Liver (tissue), 8 donors: ENCODE measurements at regions not wholly inside any gene's neighbourhood (a gene's known extent, or its start where the extent isn't known, plus 50 kb on each side); places are given as distances from the start of the nearest gene placed in this dataset.

Source experiments
- DNase-seq: peaks from one replicate; pipeline ENCODE4 v3.0.0-alpha.2; 2017; ENCODE audit warnings: low spot score
- H3K27ac ChIP-seq, 2 donors: one replicate each; pipeline ENCODE4 v1.7.0; 2013; ENCODE audit warnings: inconsistent platforms in 2 of 2, low read length in 2 of 2, control low read depth in 1 of 2, low read depth in 1 of 2, mild to moderate bottlenecking in 1 of 2
- H3K27me3 ChIP-seq, 4 donors: one replicate each; pipeline versions ENCODE4 v1.6.1 to v1.7.0; 2013; ENCODE audit warnings: low read length in 3 of 4, inconsistent platforms in 1 of 4, mild to moderate bottlenecking in 1 of 4, moderate library complexity in 1 of 4; ENCODE audit not compliant: control insufficient read depth in 4 of 4, insufficient read depth in 4 of 4
- H3K36me3 ChIP-seq, 4 donors: one replicate each; pipeline versions ENCODE4 v1.6.1 to v1.7.0; 2013; ENCODE audit warnings: low read length in 3 of 4, mild to moderate bottlenecking in 3 of 4, low read depth in 1 of 4, moderate library complexity in 1 of 4; ENCODE audit not compliant: control insufficient read depth in 4 of 4, insufficient read depth in 3 of 4
- H3K4me1 ChIP-seq, 4 donors: one replicate each; pipeline versions ENCODE4 v1.6.1 to v1.7.0; 2013; ENCODE audit warnings: low read length in 3 of 4, mild to moderate bottlenecking in 3 of 4, moderate library complexity in 1 of 4; ENCODE audit not compliant: control insufficient read depth in 4 of 4, insufficient read depth in 4 of 4
- H3K4me3 ChIP-seq, 3 donors: one replicate each; pipeline versions ENCODE4 v1.6.1 to v1.7.0; 2013; ENCODE audit warnings: low read length in 3 of 3, control low read depth in 1 of 3, low read depth in 1 of 3, mild to moderate bottlenecking in 1 of 3
- H3K9ac ChIP-seq, 2 donors: one replicate each; pipeline ENCODE4 v1.7.0; 2013; ENCODE audit warnings: low read length in 2 of 2, mild to moderate bottlenecking in 2 of 2, moderate library complexity in 2 of 2, control low read depth in 1 of 2, low read depth in 1 of 2
- H3K9me3 ChIP-seq, 4 donors: one replicate each; pipeline versions ENCODE4 v1.6.1 to v1.7.0; 2013; ENCODE audit warnings: low read length in 3 of 4; ENCODE audit not compliant: control insufficient read depth in 4 of 4
- ATF3 ChIP-seq: IDR thresholded peaks from 2 replicates; pipeline ENCODE4 v1.6.1; 2016; ENCODE audit warnings: antibody characterized with exemption
- CTCF ChIP-seq: fragments of 150-350 bp; IDR thresholded peaks from 2 replicates; pipeline ENCODE4 v1.5.1; 2017; ENCODE audit warnings: improper control_type of control experiment, low read depth, low read length; ENCODE audit not compliant: missing input control
- FOXA1 ChIP-seq: IDR thresholded peaks from 2 replicates; pipeline ENCODE4 v1.6.1; 2016; ENCODE audit warnings: antibody characterized with exemption
- FOXA2 ChIP-seq: IDR thresholded peaks from 2 replicates; pipeline ENCODE4 v1.6.1; 2016; ENCODE audit warnings: antibody characterized with exemption
- GABPA ChIP-seq, 2 donors: IDR thresholded peaks in 1 of 2; conservative IDR thresholded peaks in 1 of 2; 2 replicates each; pipeline ENCODE4 v1.6.1; 2016; ENCODE audit warnings: antibody characterized with exemption in 2 of 2, mild to moderate bottlenecking in 1 of 2, moderate library complexity in 1 of 2
- HNF4A ChIP-seq, 2 donors: conservative IDR thresholded peaks; 2 replicates each; pipeline ENCODE4 v1.6.1; 2016; ENCODE audit warnings: antibody characterized with exemption in 2 of 2, mild to moderate bottlenecking in 2 of 2
- HNF4G ChIP-seq: IDR thresholded peaks from 2 replicates; pipeline ENCODE4 v1.6.1; 2016; ENCODE audit warnings: antibody characterized with exemption
- MAX ChIP-seq: IDR thresholded peaks from 2 replicates; pipeline ENCODE4 v1.6.1; 2016; ENCODE audit warnings: antibody characterized with exemption
- NR2F2 ChIP-seq: IDR thresholded peaks from 2 replicates; pipeline ENCODE4 v1.6.1; 2016; ENCODE audit warnings: antibody characterized with exemption
- RAD21 ChIP-seq, 2 donors: IDR thresholded peaks; 2 replicates each; pipeline ENCODE4 v1.6.1; 2016; ENCODE audit warnings: antibody characterized with exemption in 2 of 2, mild to moderate bottlenecking in 2 of 2
- REST ChIP-seq: IDR thresholded peaks from 2 replicates; pipeline ENCODE4 v1.6.1; 2016; ENCODE audit warnings: antibody characterized with exemption, mild to moderate bottlenecking
- RXRA ChIP-seq, 2 donors: IDR thresholded peaks; 2 replicates each; pipeline ENCODE4 v1.6.1; 2017 to 2018; ENCODE audit warnings: antibody characterized with exemption in 2 of 2, mild to moderate bottlenecking in 1 of 2
- TAF1 ChIP-seq: conservative IDR thresholded peaks from 2 replicates; pipeline ENCODE4 v1.6.1; 2016; ENCODE audit warnings: antibody characterized with exemption, mild to moderate bottlenecking
- YY1 ChIP-seq: IDR thresholded peaks from 2 replicates; pipeline ENCODE4 v1.6.1; 2016; ENCODE audit warnings: antibody characterized with exemption, mild to moderate bottlenecking
- WGBS: extraction: QIAGEN DNeasy Blood & Tissue Kit; methylation state at CpG from one replicate; pipeline ENCODE4 v1.1.7; 2013; 5-methylcytosine and 5-hydroxymethylcytosine counted together
- donor health status: healthy.
- donor health status: healthy.
- donor health status: healthy.
- donor health status: healthy.
- donor health status: healthy.

GRCh38 chr3:36124118-36124796, 256.0 kb upstream of the STAC start:
- TF ChIP-seq RXRA (IDR thresholded peaks at IDR 0.05), result no peak
- no peak for TF ChIP-seq GABPA (IDR thresholded peaks at IDR 0.05 in 1 of 2, conservative IDR thresholded peaks at IDR 0.05 in 1 of 2)
- TF ChIP-seq FOXA1, result no peak
- no peak for TF ChIP-seq TAF1
- TF ChIP-seq CTCF, result peak; percentile 64
- no peak for TF ChIP-seq ATF3
- TF ChIP-seq YY1, result no peak
- TF ChIP-seq RAD21 (IDR thresholded peaks at IDR 0.05), result peak; percentile 88 to 90
- no peak for TF ChIP-seq FOXA2
- TF ChIP-seq MAX, result no peak
- Histone ChIP-seq H3K36me3 (no peaks in the 10 kb centered on the region), H3K27me3 (peaks cover 0 to 2% (median 0%) of the 10 kb centered on the region in 4 donors), H3K27ac (no peak overlapping the region), H3K9me3 (no peaks in the 10 kb centered on the region), H3K4me3 (no peak overlapping the region), H3K9ac (no peak overlapping the region), H3K4me1 (no peaks in the 10 kb centered on the region)
- WGBS, result 57% methylated on average over 2 of the region's 2 CpGs
- no peak for DNase-seq

- Histone ChIP-seq H3K27ac (no peak overlapping the region), H3K9ac (no peak overlapping the region), H3K9me3 (no peaks in the 10 kb centered on the region), H3K4me1 (no peaks in the 10 kb centered on the region), H3K36me3 (no peaks in the 10 kb centered on the region), H3K4me3 (no peak overlapping the region), H3K27me3 (no peaks in the 10 kb centered on the region)
- TF ChIP-seq ATF3, result no peak
- 95% methylated on average over 2 of the region's 2 CpGs for WGBS
- DNase-seq, result no peak
Observed at GRCh38 chr3:36132214-36132613, 248.1 kb upstream of the STAC start.

GRCh38 chr3:36135863-36136262, 244.4 kb upstream of the STAC start:
- no peak for DNase-seq
- no peak overlapping the region for H3K9ac ChIP-seq
- no peaks in the 10 kb centered on the region for H3K4me1 ChIP-seq
- H3K9me3 ChIP-seq, result no peaks in the 10 kb centered on the region
- no peaks in the 10 kb centered on the region for H3K27me3 ChIP-seq
- H3K4me3 ChIP-seq, result no peak overlapping the region
- TF ChIP-seq CTCF (no peak), RXRA (IDR thresholded peaks at IDR 0.05) (no peak), ATF3 (no peak), RAD21 (IDR thresholded peaks at IDR 0.05) (no peak), NR2F2 (no peak), FOXA2 (no peak), FOXA1 (no peak), REST (no peak), HNF4A (conservative IDR thresholded peaks at IDR 0.05) (no peak), GABPA (IDR thresholded peaks at IDR 0.05 in 1 of 2, conservative IDR thresholded peaks at IDR 0.05 in 1 of 2) (no peak), TAF1 (no peak), HNF4G (no peak)
- H3K36me3 ChIP-seq, result no peaks in the 10 kb centered on the region
- H3K27ac ChIP-seq, result no peak overlapping the region
